H1 (cell line): ENCODE measurements at regions not wholly inside any gene's neighbourhood (a gene's known extent, or its start where the extent isn't known, plus 50 kb on each side); places are given as distances from the start of the nearest gene placed in this dataset.

ENCODE experiments used
- CTCF ChIA-PET: fragments of 300-600 bp; sonication (Branson Sonifier 250); formaldehyde crosslinking; loops from one replicate; lab custom pipeline; 2021; ENCODE audit not compliant: partially characterized antibody; lab: Charles Lee
- POLR2A ChIA-PET: fragments of 300-600 bp; sonication (Branson Sonifier 250); formaldehyde crosslinking; loops from one replicate; lab custom pipeline; 2021; ENCODE audit warnings: inconsistent platforms; ENCODE audit not compliant: partially characterized antibody; lab: Charles Lee
- DNase-seq, 2 experiments: peaks; one replicate each; pipeline versions ENCODE4 v3.0.0 to v3.0.0-alpha.2; 2010 to 2022; ENCODE audit warnings: low spot score in 2 of 2, low read depth in 1 of 2, mixed read lengths in 1 of 2
- FAIRE-seq: peaks from 2 replicates; lab custom pipeline; 2011; peaks lifted over from hg19 to GRCh38; lab: Jason Lieb, UNC
- H2AFZ ChIP-seq: 2 replicates; pipeline ENCODE4 v1.8.1; 2012; ENCODE audit warnings: low read length, inconsistent platforms
- H2AK5ac ChIP-seq: 2 replicates; pipeline ENCODE4 v1.6.1; 2013; ENCODE audit warnings: low read depth, low read length
- H2BK120ac ChIP-seq: replicated peaks from 2 replicates; pipeline ENCODE3; 2013; ENCODE audit warnings: low read depth, low read length, inconsistent platforms
- H2BK12ac ChIP-seq: 2 replicates; pipeline ENCODE4 v1.6.1; 2013; ENCODE audit warnings: low read depth, low read length
- H2BK15ac ChIP-seq: 2 replicates; pipeline ENCODE4 v1.6.1; 2013; ENCODE audit warnings: low read length
- H2BK20ac ChIP-seq: 2 replicates; pipeline ENCODE4 v1.6.1; 2013; ENCODE audit warnings: low read length
- H2BK5ac ChIP-seq: 2 replicates; pipeline ENCODE4 v1.6.1; 2013; ENCODE audit warnings: low read depth, low read length
- H3K14ac ChIP-seq: 2 replicates; pipeline ENCODE4 v1.6.1; 2013; ENCODE audit warnings: inconsistent platforms; ENCODE audit not compliant: insufficient read length
- H3K18ac ChIP-seq: 2 replicates; pipeline ENCODE4 v1.6.1; 2013; ENCODE audit warnings: low read length; ENCODE audit errors: extremely low read depth
- H3K23ac ChIP-seq: 2 replicates; pipeline ENCODE4 v1.6.1; 2013; ENCODE audit warnings: inconsistent platforms; ENCODE audit not compliant: insufficient read length
- H3K23me2 ChIP-seq: 2 replicates; pipeline ENCODE4 v1.6.1; 2013; ENCODE audit warnings: low read depth, low read length
- H3K27ac ChIP-seq: 2 replicates; pipeline ENCODE4 v1.6.1; 2011; ENCODE audit warnings: low read depth, low read length, inconsistent platforms
- H3K27me3 ChIP-seq, 4 experiments: replicated peaks in 1 of 4; 1 replicate in 1 of 4; 2 replicates in 3 of 4; pipeline versions ENCODE4 v1.6.1 to v1.8.1; 2011 to 2013; ENCODE audit warnings: low read length in 3 of 4, mild to moderate bottlenecking in 3 of 4, inconsistent platforms in 2 of 4, mixed read lengths in 2 of 4, moderate library complexity in 1 of 4; ENCODE audit not compliant: control insufficient read depth in 3 of 4, insufficient read depth in 3 of 4; ENCODE audit errors: extremely low read depth in 1 of 4
- H3K36me3 ChIP-seq, 4 experiments: 2 replicates each; pipeline versions ENCODE4 v1.6.1 to v1.8.1; 2011 to 2013; ENCODE audit warnings: mild to moderate bottlenecking in 4 of 4, low read length in 3 of 4, moderate library complexity in 2 of 4, control low read depth in 1 of 4, inconsistent platforms in 1 of 4; ENCODE audit not compliant: insufficient read depth in 4 of 4, control insufficient read depth in 2 of 4
- H3K4ac ChIP-seq: replicated peaks from 2 replicates; pipeline ENCODE3; 2013; ENCODE audit warnings: low read length, low read depth, mixed read lengths, inconsistent platforms; ENCODE audit not compliant: insufficient read length
- H3K4me1 ChIP-seq, 4 experiments: replicated peaks in 1 of 4; 1 replicate in 1 of 4; 2 replicates in 3 of 4; pipeline versions ENCODE4 v1.6.1 to v1.8.1; 2011 to 2013; ENCODE audit warnings: low read length in 3 of 4, inconsistent platforms in 2 of 4, mixed read lengths in 1 of 4; ENCODE audit not compliant: insufficient read depth in 4 of 4, control insufficient read depth in 3 of 4
- H3K4me2 ChIP-seq, 2 experiments: 2 replicates each; pipeline versions ENCODE4 v1.6.1 to v1.8.1; 2011 to 2013; ENCODE audit warnings: low read depth in 2 of 2, low read length in 2 of 2, control low read depth in 1 of 2, inconsistent platforms in 1 of 2, mild to moderate bottlenecking in 1 of 2; ENCODE audit not compliant: insufficient read depth in 1 of 2
- H3K4me3 ChIP-seq, 4 experiments: fragments of 200-600, 300-600 bp in 1 of 4; sonication (generic), shearing (Covaris generic), sonication (Bioruptor Twin) in 1 of 4; 2 replicates each; pipeline versions ENCODE4 v1.5.1 to v1.8.1; 2011 to 2016; ENCODE audit warnings: low read length in 4 of 4, low read depth in 3 of 4, control low read depth in 2 of 4, inconsistent platforms in 2 of 4, mild to moderate bottlenecking in 2 of 4, mixed read lengths in 1 of 4, moderate library complexity in 1 of 4; ENCODE audit not compliant: insufficient read depth in 2 of 4; ENCODE audit errors: extremely low read depth in 1 of 4
- H3K56ac ChIP-seq: replicated peaks from 2 replicates; pipeline ENCODE3; 2013; ENCODE audit warnings: low read depth, mild to moderate bottlenecking, mixed read lengths, low read length, inconsistent platforms; ENCODE audit not compliant: insufficient read length
- H3K79me1 ChIP-seq: 2 replicates; pipeline ENCODE4 v1.6.1; 2013; ENCODE audit warnings: low read depth, low read length, control low read depth
- H3K79me2 ChIP-seq, 2 experiments: 2 replicates each; pipeline versions ENCODE4 v1.6.1 to v1.8.1; 2012 to 2013; ENCODE audit warnings: low read length in 2 of 2, mild to moderate bottlenecking in 2 of 2, inconsistent platforms in 1 of 2; ENCODE audit not compliant: insufficient read depth in 2 of 2, control insufficient read depth in 1 of 2
- H3K9ac ChIP-seq, 4 experiments: replicated peaks in 1 of 4; 1 replicate in 1 of 4; 2 replicates in 3 of 4; pipeline versions ENCODE4 v1.6.1 to v1.8.1; 2011 to 2013; ENCODE audit warnings: low read depth in 3 of 4, low read length in 3 of 4, control low read depth in 2 of 4, mild to moderate bottlenecking in 2 of 4, moderate library complexity in 2 of 4, inconsistent platforms in 1 of 4; ENCODE audit errors: extremely low read depth in 1 of 4
- H3K9me3 ChIP-seq, 2 experiments: 2 replicates each; pipeline versions ENCODE4 v1.6.1 to v1.8.1; 2012 to 2013; ENCODE audit warnings: mild to moderate bottlenecking in 2 of 2, moderate library complexity in 2 of 2, control low read depth in 1 of 2, inconsistent platforms in 1 of 2, low read depth in 1 of 2, low read length in 1 of 2, mixed read lengths in 1 of 2; ENCODE audit not compliant: insufficient read depth in 2 of 2
- H4K20me1 ChIP-seq, 2 experiments: replicated peaks in 1 of 2; 2 replicates each; pipeline versions ENCODE3 to v1.8.1; 2011 to 2013; ENCODE audit warnings: inconsistent platforms in 2 of 2, low read length in 2 of 2, mild to moderate bottlenecking in 1 of 2; ENCODE audit not compliant: insufficient read depth in 2 of 2, control insufficient read depth in 1 of 2
- H4K5ac ChIP-seq: 2 replicates; pipeline ENCODE4 v1.6.1; 2013; ENCODE audit warnings: low read length, low read depth, mixed read lengths, inconsistent platforms; ENCODE audit not compliant: insufficient read length
- H4K8ac ChIP-seq: 2 replicates; pipeline ENCODE4 v1.8.0; 2013; ENCODE audit warnings: mild to moderate bottlenecking, moderate library complexity, low read length, inconsistent platforms; ENCODE audit not compliant: insufficient read depth; ENCODE audit errors: extremely low read depth
- H4K91ac ChIP-seq: replicated peaks from 2 replicates; pipeline ENCODE3; 2013; ENCODE audit warnings: low read length, mixed read lengths, inconsistent platforms; ENCODE audit not compliant: insufficient read length
- CTCF ChIP-seq, 3 experiments: IDR thresholded peaks; 1 replicate in 2 of 3; 2 replicates in 1 of 3; pipeline versions ENCODE4 v1.5.1 to v1.6.1; 2011; ENCODE audit warnings: low read length in 3 of 3, mild to moderate bottlenecking in 3 of 3, inconsistent platforms in 2 of 3, low read depth in 1 of 3, moderate library complexity in 1 of 3; ENCODE audit not compliant: insufficient read depth in 1 of 3; ENCODE audit errors: control extremely low read depth in 1 of 3
- KDM5A ChIP-seq: fragments of 200-600 bp; IDR thresholded peaks from 2 replicates; pipeline ENCODE4 v1.7.1; 2012; ENCODE audit warnings: mild to moderate bottlenecking, low read length, inconsistent platforms, mixed read lengths
- RAD21 ChIP-seq, 2 experiments: IDR thresholded peaks in 1 of 2; conservative IDR thresholded peaks in 1 of 2; 2 replicates each; pipeline ENCODE4 v1.6.1; 2011; ENCODE audit warnings: low read depth in 2 of 2, low read length in 2 of 2, improper control_type of control experiment in 1 of 2, inconsistent platforms in 1 of 2, mild to moderate bottlenecking in 1 of 2, moderate library complexity in 1 of 2
- WGBS, 2 experiments: shearing (Covaris generic) in 1 of 2; methylation state at CpG; one replicate each; pipeline versions ENCODE4 v1.1.6 to v1.1.7; 2013 to 2015; ENCODE audit warnings: low lambda C conversion rate in 2 of 2, mixed read lengths in 2 of 2, inconsistent platforms in 1 of 2, low coverage in 1 of 2, missing lambda C conversion rate in 1 of 2; ENCODE audit not compliant: insufficient replicate concordance in 2 of 2, insufficient coverage in 1 of 2, insufficient read length in 1 of 2; ENCODE audit errors: extremely low coverage in 1 of 2, missing lambda C conversion rate in 1 of 2; 5-methylcytosine and 5-hydroxymethylcytosine counted together

- Histone ChIP-seq H3K4me3 (peak overlapping the region; percentile 34 to 67 (median 40); a peak in 7 of 8 replicates), H2BK5ac (no peak overlapping the region), H2BK15ac (no peak overlapping the region), H3K4me1 (peaks cover 2 to 6% (median 4%) of the 10 kb centered on the region in 4 experiments; a peak in 6 of 7 replicates), H3K27me3 (peaks cover 4 to 33% (median 29%) of the 10 kb centered on the region in 4 experiments), H4K91ac (no peak overlapping the region), H2BK20ac (no peak overlapping the region), H2BK12ac (peak overlapping the region; percentile 68; the same call in 1 of the 2 replicates), H2BK120ac (no peak overlapping the region), H4K5ac (no peak overlapping the region), H3K4me2 (peak overlapping the region; percentile 76 to 92), H3K79me1 (no peaks in the 10 kb centered on the region), H3K9me3 (no peaks in the 10 kb centered on the region), H2AK5ac (no peak overlapping the region), H3K14ac (no peak overlapping the region), H4K20me1 (no peaks in the 10 kb centered on the region), H3K23ac (no peak overlapping the region), H3K4ac (no peak overlapping the region), H3K23me2 (peaks cover 9% of the 10 kb centered on the region; the same call in 1 of the 2 replicates), H2AFZ (no peak overlapping the region; the same call in 1 of the 2 replicates), H3K36me3 (no peaks in the 10 kb centered on the region), H4K8ac (no peak overlapping the region), H3K79me2 (no peaks in the 10 kb centered on the region), H3K56ac (no peak overlapping the region), H3K18ac (no peak overlapping the region; the same call in 1 of the 2 replicates), H3K9ac (no peak overlapping the region), H3K27ac (no peak overlapping the region)
- ChIA-PET POLR2A (no interaction called here), CTCF (interaction anchor here (0.8 to 1.3 kb wide), 2 partner anchors 11 to 22 kb away, joined by 3 read pairs; no protein-coding TSS in a partner anchor)
- TF ChIP-seq RAD21 (IDR thresholded peaks at IDR 0.05 in 1 of 2, conservative IDR thresholded peaks at IDR 0.05 in 1 of 2; ENCODE audit: low read depth in 2 of 2, low read length in 2 of 2): peak; percentile 21 to 28; a peak in 3 of 4 replicates
- TF ChIP-seq CTCF (IDR thresholded peaks at IDR 0.05; ENCODE audit: control extremely low read depth in 1 of 3, insufficient read depth in 1 of 3, low read depth in 1 of 3, low read length in 3 of 3): peak in 2 of 3 experiments; percentile 18 to 24; a peak in 2 of 4 replicates
- TF ChIP-seq KDM5A: no peak
- FAIRE-seq: no peak
- peak in 1 of 2 experiments; percentile 61 for DNase-seq
- WGBS, 2 experiments: 46% methylated on average over 25 of the region's 29 CpGs; no CpG with 5 or more reads in 1 of the 2 experiments
These were observed 105.5 kb upstream of the SIMC1 start for GRCh38 chr5:176132471-176133288.
